ENCODE measurements at regions not wholly inside any gene's neighbourhood (a gene's known extent, or its start where the extent isn't known, plus 50 kb on each side); places are given as distances from the start of the nearest gene placed in this dataset.

DNA sequence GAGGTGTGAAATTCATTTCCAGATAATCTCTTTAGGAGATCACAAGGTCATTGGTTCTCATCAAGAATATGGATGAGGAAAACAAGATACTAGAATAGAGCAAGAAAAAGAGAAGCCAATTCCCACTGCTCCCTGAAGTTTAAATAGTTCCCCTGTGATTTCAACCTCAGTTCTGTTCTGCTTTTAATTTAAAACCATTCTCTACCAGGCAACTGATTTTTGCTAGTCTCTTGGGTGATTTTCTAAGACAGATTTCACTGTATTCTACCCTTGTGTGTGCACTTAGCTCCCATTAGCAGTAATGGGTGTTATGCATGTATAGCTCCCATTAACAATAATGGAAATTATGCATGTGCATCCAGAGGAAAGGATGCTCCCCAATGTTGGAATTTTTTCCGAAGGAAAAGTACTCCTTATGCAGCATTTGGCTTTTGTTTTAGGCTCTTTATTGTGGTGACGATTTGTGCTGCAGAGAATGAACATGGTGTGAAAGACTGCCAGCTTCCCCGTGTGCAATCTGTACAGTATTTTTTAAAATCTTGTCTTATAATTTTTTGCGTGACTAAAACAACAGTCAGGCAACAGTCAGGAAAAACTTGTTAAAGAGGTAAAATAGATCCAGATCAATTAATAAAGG, 144.0 kb upstream of the ZRANB2 start:
- no peak for DNase-seq
- H3K27ac ChIP-seq (ENCODE audit: low read depth, low read length): no peak overlapping the region

GRCh38 chr1:71223641-71224340, 143.0 kb upstream of the ZRANB2 start:
- Histone ChIP-seq H3K79me2 (ENCODE audit: control insufficient read depth, insufficient read depth, low read length) (no peaks in the 10 kb centered on the region), H3K4me3 (ENCODE audit: low read length) (no peak overlapping the region), H3K36me3 (ENCODE audit: control insufficient read depth, insufficient read depth, low read length) (no peaks in the 10 kb centered on the region), H3K4me2 (ENCODE audit: low read length) (no peak overlapping the region), H3K56ac (ENCODE audit: low read length) (no peak overlapping the region), H3K18ac (ENCODE audit: low read length) (no peak overlapping the region), H3K4ac (ENCODE audit: low read depth, low read length) (no peak overlapping the region), H2BK120ac (ENCODE audit: low read depth, low read length) (no peak overlapping the region), H3K27me3 (ENCODE audit: insufficient read depth, low read length, poor library complexity) (no peaks in the 10 kb centered on the region), H2BK15ac (replicated peaks; ENCODE audit: low read depth) (peak overlapping the region; percentile 78), H3K79me1 (ENCODE audit: low read length) (no peaks in the 10 kb centered on the region), H3K9ac (ENCODE audit: low read length) (no peak overlapping the region), H3K23ac (ENCODE audit: low read length) (no peak overlapping the region), H3K4me1 (ENCODE audit: control insufficient read depth, low read depth, low read length) (no peaks in the 10 kb centered on the region), H4K5ac (ENCODE audit: low read length) (no peak overlapping the region), H2AK5ac (ENCODE audit: low read length) (no peak overlapping the region), H2BK5ac (ENCODE audit: low read length) (no peak overlapping the region), H3K27ac (ENCODE audit: low read depth, low read length) (no peak overlapping the region), H4K8ac (ENCODE audit: low read depth, low read length) (no peak overlapping the region)
- WGBS (ENCODE audit: extremely low coverage, insufficient coverage, low lambda C conversion rate): no CpG with 5 or more reads among the region's 7 CpGs
- DNase-seq: no peak

More for the DNA sequence above, 144.0 kb upstream of the ZRANB2 start:
- Histone ChIP-seq H3K4me3 (ENCODE audit: low read length) (no peak overlapping the region), H3K9ac (ENCODE audit: low read length) (no peak overlapping the region), H3K56ac (ENCODE audit: low read length) (no peak overlapping the region), H3K36me3 (ENCODE audit: control insufficient read depth, insufficient read depth, low read length) (no peaks in the 10 kb centered on the region), H3K18ac (ENCODE audit: low read length) (no peak overlapping the region), H3K79me1 (ENCODE audit: low read length) (no peaks in the 10 kb centered on the region), H4K8ac (ENCODE audit: low read depth, low read length) (no peak overlapping the region), H3K27me3 (ENCODE audit: insufficient read depth, low read length, poor library complexity) (no peaks in the 10 kb centered on the region), H2BK5ac (ENCODE audit: low read length) (no peak overlapping the region), H2BK120ac (ENCODE audit: low read depth, low read length) (no peak overlapping the region), H3K4me2 (ENCODE audit: low read length) (no peak overlapping the region), H4K5ac (ENCODE audit: low read length) (no peak overlapping the region), H3K79me2 (ENCODE audit: control insufficient read depth, insufficient read depth, low read length) (no peaks in the 10 kb centered on the region), H2BK15ac (replicated peaks; ENCODE audit: low read depth) (no peak overlapping the region), H3K23ac (ENCODE audit: low read length) (no peak overlapping the region), H3K4ac (ENCODE audit: low read depth, low read length) (no peak overlapping the region), H2AK5ac (ENCODE audit: low read length) (no peak overlapping the region), H3K4me1 (ENCODE audit: control insufficient read depth, low read depth, low read length) (no peaks in the 10 kb centered on the region)
- no CpG with 5 or more reads among the region's 4 CpGs for WGBS (ENCODE audit: extremely low coverage, insufficient coverage, low lambda C conversion rate)

DNA sequence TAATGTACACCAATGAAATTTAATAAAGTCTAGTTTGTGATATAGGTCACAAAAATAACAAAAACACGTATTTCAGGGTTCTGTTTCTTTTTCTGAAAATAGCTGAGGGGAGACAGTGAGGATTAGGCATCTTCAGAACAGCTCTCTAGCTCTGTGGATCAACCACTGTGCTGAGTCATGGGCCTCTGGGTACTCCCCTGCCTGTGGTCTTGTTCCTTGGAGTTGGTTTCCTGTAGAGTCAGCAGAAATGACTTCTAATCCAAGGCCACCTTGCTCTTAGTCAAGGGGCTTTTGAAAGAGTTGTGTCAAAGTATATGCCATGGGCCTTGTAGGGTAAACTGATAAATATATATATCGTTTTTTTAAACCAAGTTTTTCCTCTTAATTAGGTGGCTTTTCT, 141.8 kb upstream of the ZRANB2 start:
- no peaks in the 10 kb centered on the region for H3K79me1 ChIP-seq (ENCODE audit: low read length)
- no peak overlapping the region for H2BK120ac ChIP-seq (ENCODE audit: low read depth, low read length)
- no peak overlapping the region for H3K56ac ChIP-seq (ENCODE audit: low read length)
- no CpG with 5 or more reads among the region's 2 CpGs for WGBS (ENCODE audit: extremely low coverage, insufficient coverage, low lambda C conversion rate)
- no peak overlapping the region for H4K5ac ChIP-seq (ENCODE audit: low read length)
- H3K4me1 ChIP-seq (ENCODE audit: control insufficient read depth, low read depth, low read length): no peaks in the 10 kb centered on the region
- DNase-seq: peak; percentile 24
- no peak overlapping the region for H3K23ac ChIP-seq (ENCODE audit: low read length)
- no peak overlapping the region for H3K9ac ChIP-seq (ENCODE audit: low read length)
- no peak overlapping the region for H3K27ac ChIP-seq (ENCODE audit: low read depth, low read length)
- H2AK5ac ChIP-seq (ENCODE audit: low read length): no peak overlapping the region
- H3K79me2 ChIP-seq (ENCODE audit: control insufficient read depth, insufficient read depth, low read length): no peaks in the 10 kb centered on the region
- no peak overlapping the region for H3K4me2 ChIP-seq (ENCODE audit: low read length)
- no peak overlapping the region for H3K18ac ChIP-seq (ENCODE audit: low read length)
- H3K4me3 ChIP-seq (ENCODE audit: low read length): no peak overlapping the region
- no peak overlapping the region for H3K4ac ChIP-seq (ENCODE audit: low read depth, low read length)
- no peak overlapping the region for H4K8ac ChIP-seq (ENCODE audit: low read depth, low read length)
- H3K27me3 ChIP-seq (ENCODE audit: insufficient read depth, low read length, poor library complexity): no peaks in the 10 kb centered on the region
- no peak overlapping the region for H2BK5ac ChIP-seq (ENCODE audit: low read length)
- no peaks in the 10 kb centered on the region for H3K36me3 ChIP-seq (ENCODE audit: control insufficient read depth, insufficient read depth, low read length)
- H2BK15ac ChIP-seq (replicated peaks; ENCODE audit: low read depth): no peak overlapping the region

DNA sequence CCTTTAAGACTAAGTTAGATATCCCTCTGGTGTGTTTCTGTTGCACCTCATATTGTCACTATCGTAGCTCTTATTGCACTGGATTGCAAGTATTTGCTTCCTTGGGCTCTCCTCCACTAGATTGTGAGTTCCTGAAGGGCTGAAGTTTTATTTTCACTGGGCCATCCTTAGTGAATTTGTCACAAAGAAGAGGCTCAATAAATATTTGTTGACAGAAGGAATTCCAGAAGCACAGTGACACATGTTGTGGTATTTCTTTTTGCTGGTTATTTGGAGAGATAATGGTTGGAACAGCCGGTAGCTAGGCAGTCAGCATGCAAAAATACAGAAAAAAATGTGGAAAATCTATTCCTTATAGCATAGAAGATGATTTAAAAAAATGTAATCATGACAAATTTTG, 129.9 kb upstream of the ZRANB2 start:
- Histone ChIP-seq H4K8ac (ENCODE audit: low read depth, low read length) (no peak overlapping the region), H2AK5ac (ENCODE audit: low read length) (no peak overlapping the region), H2BK120ac (ENCODE audit: low read depth, low read length) (no peak overlapping the region), H2BK15ac (replicated peaks; ENCODE audit: low read depth) (no peak overlapping the region), H3K27ac (ENCODE audit: low read depth, low read length) (no peak overlapping the region), H3K79me1 (ENCODE audit: low read length) (no peaks in the 10 kb centered on the region), H3K4ac (ENCODE audit: low read depth, low read length) (no peak overlapping the region), H3K56ac (ENCODE audit: low read length) (no peak overlapping the region), H3K4me3 (ENCODE audit: low read length) (no peak overlapping the region), H3K4me2 (ENCODE audit: low read length) (no peak overlapping the region), H3K4me1 (ENCODE audit: control insufficient read depth, low read depth, low read length) (peaks cover 4% of the 10 kb centered on the region), H2BK5ac (ENCODE audit: low read length) (no peak overlapping the region), H3K79me2 (ENCODE audit: control insufficient read depth, insufficient read depth, low read length) (no peaks in the 10 kb centered on the region), H3K9ac (ENCODE audit: low read length) (no peak overlapping the region), H3K18ac (ENCODE audit: low read length) (no peak overlapping the region), H3K27me3 (ENCODE audit: insufficient read depth, low read length, poor library complexity) (no peaks in the 10 kb centered on the region), H4K5ac (ENCODE audit: low read length) (no peak overlapping the region), H3K36me3 (ENCODE audit: control insufficient read depth, insufficient read depth, low read length) (no peaks in the 10 kb centered on the region), H3K23ac (ENCODE audit: low read length) (no peak overlapping the region)
- no peak for DNase-seq
- no CpG with 5 or more reads among the region's 2 CpGs for WGBS (ENCODE audit: extremely low coverage, insufficient coverage, low lambda C conversion rate)

GRCh38 chr1:71203241-71203640, 122.4 kb upstream of the ZRANB2 start:
- Histone ChIP-seq H3K79me1 (ENCODE audit: low read length) (no peaks in the 10 kb centered on the region), H3K4ac (ENCODE audit: low read depth, low read length) (no peak overlapping the region), H3K79me2 (ENCODE audit: control insufficient read depth, insufficient read depth, low read length) (no peaks in the 10 kb centered on the region), H3K27me3 (ENCODE audit: insufficient read depth, low read length, poor library complexity) (no peaks in the 10 kb centered on the region), H3K9ac (ENCODE audit: low read length) (no peak overlapping the region), H3K4me3 (ENCODE audit: low read length) (no peak overlapping the region), H2BK120ac (ENCODE audit: low read depth, low read length) (no peak overlapping the region), H3K27ac (ENCODE audit: low read depth, low read length) (no peak overlapping the region), H3K23ac (ENCODE audit: low read length) (no peak overlapping the region), H3K18ac (ENCODE audit: low read length) (no peak overlapping the region), H2AK5ac (ENCODE audit: low read length) (no peak overlapping the region), H3K56ac (ENCODE audit: low read length) (no peak overlapping the region), H4K8ac (ENCODE audit: low read depth, low read length) (no peak overlapping the region), H3K4me1 (ENCODE audit: control insufficient read depth, low read depth, low read length) (no peaks in the 10 kb centered on the region), H2BK15ac (replicated peaks; ENCODE audit: low read depth) (no peak overlapping the region), H4K5ac (ENCODE audit: low read length) (no peak overlapping the region), H2BK5ac (ENCODE audit: low read length) (no peak overlapping the region), H3K4me2 (ENCODE audit: low read length) (no peak overlapping the region), H3K36me3 (ENCODE audit: control insufficient read depth, insufficient read depth, low read length) (no peaks in the 10 kb centered on the region)
- WGBS (ENCODE audit: extremely low coverage, insufficient coverage, low lambda C conversion rate): no CpG with 5 or more reads among the region's 4 CpGs
- DNase-seq: no peak

- no peak overlapping the region for H2BK15ac ChIP-seq (replicated peaks; ENCODE audit: low read depth)
- no peak overlapping the region for H2BK5ac ChIP-seq (ENCODE audit: low read length)
- H4K5ac ChIP-seq (ENCODE audit: low read length): no peak overlapping the region
- no peaks in the 10 kb centered on the region for H3K27me3 ChIP-seq (ENCODE audit: insufficient read depth, low read length, poor library complexity)
- H2AK5ac ChIP-seq (ENCODE audit: low read length): no peak overlapping the region
- H3K36me3 ChIP-seq (ENCODE audit: control insufficient read depth, insufficient read depth, low read length): no peaks in the 10 kb centered on the region
- no peak overlapping the region for H3K23ac ChIP-seq (ENCODE audit: low read length)
- H3K4ac ChIP-seq (ENCODE audit: low read depth, low read length): no peak overlapping the region
- H2BK120ac ChIP-seq (ENCODE audit: low read depth, low read length): no peak overlapping the region
- H3K9ac ChIP-seq (ENCODE audit: low read length): no peak overlapping the region
- no peaks in the 10 kb centered on the region for H3K79me2 ChIP-seq (ENCODE audit: control insufficient read depth, insufficient read depth, low read length)
- H3K4me3 ChIP-seq (ENCODE audit: low read length): no peak overlapping the region
- no peak overlapping the region for H3K56ac ChIP-seq (ENCODE audit: low read length)
- no peaks in the 10 kb centered on the region for H3K79me1 ChIP-seq (ENCODE audit: low read length)
- no peak overlapping the region for H3K4me2 ChIP-seq (ENCODE audit: low read length)
- no peaks in the 10 kb centered on the region for H3K4me1 ChIP-seq (ENCODE audit: control insufficient read depth, low read depth, low read length)
- H4K8ac ChIP-seq (ENCODE audit: low read depth, low read length): no peak overlapping the region
- DNase-seq: no peak
- no peak overlapping the region for H3K27ac ChIP-seq (ENCODE audit: low read depth, low read length)
- no peak overlapping the region for H3K18ac ChIP-seq (ENCODE audit: low read length)
These were observed 119.7 kb upstream of the ZRANB2 start for GRCh38 chr1:71200503-71200902.

All from mesendoderm (in vitro differentiated cells).